Breast epithelium (tissue), 4 donors: ENCODE measurements at regions not wholly inside any gene's neighbourhood (a gene's known extent, or its start where the extent isn't known, plus 50 kb on each side); places are given as distances from the start of the nearest gene placed in this dataset.
A peak's percentile ranks its signal among the peaks of the same experiment; 100 is the strongest.
"Not testable (repeated sequence)": the region's sequence is repeated elsewhere in the genome, so short reads cannot be mapped to it uniquely, and the experiment has no call there.

ENCODE experiments used
- DNase-seq, 2 donors: peaks; one replicate each; pipeline ENCODE4 v3.0.0-alpha.2; 2019; ENCODE audit warnings: low spot score in 2 of 2
- H3K27ac ChIP-seq, 2 donors: fragments of 200-600 bp; sonication (generic) in 1 of 2; one replicate each; pipeline ENCODE4 v1.5.1; 2016 to 2019; ENCODE audit warnings: mild to moderate bottlenecking in 1 of 2
- H3K27me3 ChIP-seq, 2 donors: fragments of 200-600 bp; sonication (generic) in 1 of 2; one replicate each; pipeline versions ENCODE4 v1.5.1 to v1.6.0; 2017 to 2019; ENCODE audit warnings: control low read depth in 1 of 2, mild to moderate bottlenecking in 1 of 2
- H3K36me3 ChIP-seq: fragments of 200-600 bp; one replicate; pipeline ENCODE4 v1.5.1; 2019
- H3K4me1 ChIP-seq, 2 donors: fragments of 200-600 bp; sonication (generic); one replicate each; pipeline ENCODE4 v1.5.1; 2016 to 2019; ENCODE audit warnings: control low read depth in 1 of 2
- H3K4me3 ChIP-seq, 3 donors: fragments of 200-600 bp; sonication (generic); 1 replicate in 2 of 3; 2 replicates in 1 of 3; pipeline ENCODE4 v1.5.1; 2016 to 2019; ENCODE audit warnings: mild to moderate bottlenecking in 3 of 3, moderate library complexity in 2 of 3
- H3K9me3 ChIP-seq, 2 donors: fragments of 200-600 bp; sonication (generic) in 1 of 2; one replicate each; pipeline ENCODE4 v1.5.1; 2016 to 2019; ENCODE audit warnings: control low read depth in 1 of 2
- CTCF ChIP-seq, 3 donors: fragments of 450-650 bp; IDR thresholded peaks; one replicate each; pipeline ENCODE4 v1.5.1; 2016 to 2017; ENCODE audit warnings: antibody characterized with exemption in 3 of 3, mild to moderate bottlenecking in 3 of 3, moderate library complexity in 3 of 3
- POLR2A ChIP-seq: fragments of 450-650 bp; IDR thresholded peaks from one replicate; pipeline ENCODE4 v1.6.1; 2016; ENCODE audit warnings: antibody characterized with exemption, mild to moderate bottlenecking, moderate library complexity
- POLR2AphosphoS5 ChIP-seq, 3 donors: sonication (generic); formaldehyde crosslinking; IDR thresholded peaks; one replicate each; pipeline ENCODE4 v1.6.1; 2017; ENCODE audit warnings: antibody characterized with exemption in 3 of 3
- intact Hi-C: fragments of 100-400 bp; cut with DNase I; formaldehyde crosslinking; loops from one replicate; pipeline ENCODE4 v1.15.1; 2023; ENCODE audit warnings: low total_unique reads

GRCh38 chr15:75114796-75115195 lies 86.9 kb upstream of the C15orf39 start:
- Histone ChIP-seq H3K27ac (no peak overlapping the region), H3K36me3 (no peaks in the 10 kb centered on the region), H3K27me3 (no peaks in the 10 kb centered on the region), H3K9me3 (peaks cover 0 to 7% of the 10 kb centered on the region in 2 donors), H3K4me3 (no peak overlapping the region), H3K4me1 (no peaks in the 10 kb centered on the region)
- TF ChIP-seq POLR2AphosphoS5 (IDR thresholded peaks at IDR 0.05) (no peak), CTCF (IDR thresholded peaks at IDR 0.05) (no peak), POLR2A (no peak)
- no peak for DNase-seq
- intact Hi-C loops = no loop called here

GRCh38 chr15:75115411-75115913 lies 86.2 kb upstream of the C15orf39 start:
- H3K4me3 ChIP-seq, H3K36me3 ChIP-seq, intact Hi-C loops: not testable (repeated sequence)

GRCh38 chr15:75116143-75116542 lies 85.5 kb upstream of the C15orf39 start:
- H3K9me3 ChIP-seq, H3K36me3 ChIP-seq, DNase-seq, H3K4me3 ChIP-seq, intact Hi-C loops, H3K27ac ChIP-seq, H3K27me3 ChIP-seq, H3K4me1 ChIP-seq: not testable (repeated sequence)

More at GRCh38 chr15:75115411-75115913, 86.2 kb upstream of the C15orf39 start:
- H3K9me3 ChIP-seq, H3K4me1 ChIP-seq, DNase-seq, H3K27me3 ChIP-seq, H3K27ac ChIP-seq: not testable (repeated sequence)

GRCh38 chr15:75117993-75118392 lies 83.7 kb upstream of the C15orf39 start:
- no peak for TF ChIP-seq POLR2A
- TF ChIP-seq CTCF (IDR thresholded peaks at IDR 0.05) = no peak
- no peak for TF ChIP-seq POLR2AphosphoS5 (IDR thresholded peaks at IDR 0.05)
- Histone ChIP-seq H3K4me1 (no peaks in the 10 kb centered on the region), H3K9me3 (peaks cover 0 to 7% of the 10 kb centered on the region in 2 donors), H3K4me3 (no peak overlapping the region), H3K27me3 (no peaks in the 10 kb centered on the region), H3K27ac (no peak overlapping the region), H3K36me3 (no peaks in the 10 kb centered on the region)
- intact Hi-C loops = no loop called here
- DNase-seq = no peak

- H3K36me3 ChIP-seq, intact Hi-C loops, DNase-seq, H3K4me1 ChIP-seq, H3K27ac ChIP-seq, H3K27me3 ChIP-seq, H3K4me3 ChIP-seq, H3K9me3 ChIP-seq: not testable (repeated sequence)
Observed at GRCh38 chr15:75119312-75119711, 82.4 kb upstream of the C15orf39 start.

- intact Hi-C loops = no loop called here
- TF ChIP-seq POLR2AphosphoS5 (IDR thresholded peaks at IDR 0.05) (no peak), CTCF (IDR thresholded peaks at IDR 0.05) (no peak), POLR2A (no peak)
- DNase-seq = no peak
- Histone ChIP-seq H3K27me3 (no peaks in the 10 kb centered on the region), H3K27ac (no peak overlapping the region), H3K36me3 (no peaks in the 10 kb centered on the region), H3K4me1 (no peaks in the 10 kb centered on the region), H3K9me3 (no peaks in the 10 kb centered on the region), H3K4me3 (no peak overlapping the region)
Observed at GRCh38 chr15:75121491-75121890, 80.2 kb upstream of the C15orf39 start.

- TF ChIP-seq POLR2A = no peak
- no peak for TF ChIP-seq POLR2AphosphoS5 (IDR thresholded peaks at IDR 0.05)
- no peak for TF ChIP-seq CTCF (IDR thresholded peaks at IDR 0.05)
- Histone ChIP-seq H3K4me3 (no peak overlapping the region), H3K27ac (peak overlapping the region in 1 of 2 donors; percentile 64), H3K27me3 (no peaks in the 10 kb centered on the region), H3K4me1 (no peaks in the 10 kb centered on the region), H3K36me3 (no peaks in the 10 kb centered on the region), H3K9me3 (no peaks in the 10 kb centered on the region)
- intact Hi-C loops = no loop called here
- no peak for DNase-seq
Observed at GRCh38 chr15:75123395-75123794, 78.3 kb upstream of the C15orf39 start.

GRCh38 chr15:75124278-75124677 lies 77.4 kb upstream of the C15orf39 start:
- H3K27me3 ChIP-seq, intact Hi-C loops, H3K9me3 ChIP-seq, H3K4me1 ChIP-seq, DNase-seq, H3K4me3 ChIP-seq, H3K36me3 ChIP-seq: not testable (repeated sequence)
- peak overlapping the region; percentile 52 to 64 for H3K27ac ChIP-seq
